Skin of body (tissue), 1 donor: ENCODE measurements at regions not wholly inside any gene's neighbourhood (a gene's known extent, or its start where the extent isn't known, plus 50 kb on each side); places are given as distances from the start of the nearest gene placed in this dataset.

Experiments used
- DNase-seq: peaks from one replicate; lab custom pipeline; 2025; lab: John Stamatoyannopoulos, UW

DNA sequence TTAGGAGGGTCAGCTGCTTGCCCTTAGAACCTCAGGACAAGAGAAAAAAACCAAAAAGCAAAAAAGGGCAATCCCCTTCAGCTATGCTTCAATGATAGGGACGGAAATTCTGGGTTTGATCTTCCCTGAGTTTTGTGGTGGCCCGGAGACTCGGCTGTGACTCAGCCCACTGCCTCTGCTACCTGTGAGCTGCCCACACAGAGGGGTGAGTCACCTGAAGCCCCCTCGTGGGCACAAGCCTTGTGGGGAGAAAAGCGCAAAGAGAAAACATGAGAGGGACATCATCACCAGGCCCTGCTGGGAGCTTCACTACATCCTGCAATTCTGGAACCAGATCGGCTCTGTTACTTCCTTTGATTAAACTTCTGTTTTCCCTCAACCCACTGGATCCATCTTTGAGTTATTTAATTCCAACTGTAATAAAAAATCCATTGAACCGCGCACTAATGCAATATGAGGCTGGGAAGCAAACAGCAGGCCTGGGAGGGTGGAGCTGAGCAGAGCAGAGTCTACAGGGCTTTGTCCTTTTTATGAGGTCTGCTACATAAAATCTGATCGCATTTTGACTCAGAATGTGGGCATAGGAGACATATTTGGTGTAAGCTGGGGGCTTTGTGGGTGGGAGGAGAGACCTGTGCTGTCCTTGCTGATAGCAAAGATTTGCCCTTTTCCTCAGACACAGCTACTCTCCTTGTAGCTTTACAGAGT lies 58.7 kb upstream of the STUM start:
- no peak for DNase-seq

DNA sequence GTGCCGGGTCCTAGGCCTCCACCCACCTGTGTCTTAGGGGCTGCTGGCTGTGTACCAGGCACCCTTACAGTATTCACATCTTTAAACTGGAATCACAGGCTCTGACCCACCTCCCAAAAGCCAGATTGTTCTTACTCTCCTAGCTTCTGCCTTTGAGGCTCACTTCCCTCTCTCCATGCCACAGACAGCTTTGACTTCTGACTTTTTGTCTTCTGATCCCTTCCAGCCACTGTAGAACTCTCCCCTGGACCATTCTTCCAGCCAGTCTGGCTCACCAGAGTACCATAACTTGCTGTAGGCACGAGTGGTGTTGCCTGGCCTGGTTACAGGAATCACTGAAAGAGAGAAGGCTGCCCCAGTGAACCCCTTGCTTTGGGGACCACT lies 58.1 kb upstream of the STUM start:
- no peak for DNase-seq

- no peak for DNase-seq
Observed at GRCh38 chr1:226491093-226491850, 57.3 kb upstream of the STUM start.

DNA sequence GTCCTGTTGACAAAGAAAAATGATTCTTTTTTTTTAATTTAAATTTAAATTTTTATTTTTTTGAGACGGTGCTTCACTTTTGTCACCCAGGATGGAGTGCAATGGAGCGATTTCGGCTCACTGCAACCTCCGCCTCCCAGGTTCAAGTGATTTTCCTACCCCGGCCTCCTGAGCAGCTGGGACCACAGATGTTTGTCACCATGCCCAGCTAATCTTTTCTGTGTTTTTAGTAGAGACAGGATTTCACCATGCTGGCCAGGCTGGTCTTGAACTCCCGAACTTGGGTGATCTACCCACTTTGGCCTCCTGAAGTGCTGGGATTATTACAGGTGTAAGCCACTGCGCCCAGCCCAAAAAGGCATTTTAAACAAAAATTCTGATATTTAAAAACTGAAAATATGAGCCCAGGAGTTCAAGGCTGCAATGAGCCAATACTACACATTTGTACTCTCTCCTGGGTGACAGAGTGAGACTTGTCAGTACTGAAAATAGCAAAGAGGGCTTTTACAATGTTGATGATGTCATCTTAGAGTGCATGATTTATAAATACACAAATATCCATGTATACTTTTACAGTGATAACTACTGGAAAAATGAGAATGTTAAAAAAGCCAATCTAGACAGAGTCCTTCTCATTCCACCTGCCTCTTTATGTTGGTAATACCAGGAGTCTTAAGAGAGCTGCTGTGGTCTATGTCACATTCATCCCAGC lies 56.0 kb upstream of the STUM start:
- DNase-seq = no peak

DNA sequence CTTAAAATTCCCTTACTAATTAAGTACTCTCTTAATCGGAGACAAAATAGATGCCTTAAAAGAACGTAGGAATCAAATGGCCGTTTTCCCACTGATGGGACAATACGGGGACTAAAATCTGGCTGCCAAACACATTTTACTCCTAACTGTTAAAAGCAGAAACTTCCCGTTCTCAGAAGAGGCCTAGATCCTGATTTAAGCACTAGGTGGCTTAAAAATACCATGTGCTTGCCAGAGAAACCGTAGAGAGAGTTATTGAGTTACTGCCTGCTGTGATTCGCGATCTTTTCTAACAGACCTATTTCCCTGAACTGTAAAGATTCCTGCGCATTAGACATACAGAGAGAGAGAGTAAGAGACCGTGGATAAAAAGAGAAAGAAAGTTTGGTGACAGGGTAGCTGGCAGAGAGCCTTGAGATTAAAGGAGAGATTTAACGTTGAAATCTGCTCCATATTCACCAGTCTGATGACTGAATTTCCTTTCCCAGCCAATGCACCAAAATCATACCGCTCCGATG lies 54.4 kb upstream of the STUM start:
- DNase-seq = no peak

DNA sequence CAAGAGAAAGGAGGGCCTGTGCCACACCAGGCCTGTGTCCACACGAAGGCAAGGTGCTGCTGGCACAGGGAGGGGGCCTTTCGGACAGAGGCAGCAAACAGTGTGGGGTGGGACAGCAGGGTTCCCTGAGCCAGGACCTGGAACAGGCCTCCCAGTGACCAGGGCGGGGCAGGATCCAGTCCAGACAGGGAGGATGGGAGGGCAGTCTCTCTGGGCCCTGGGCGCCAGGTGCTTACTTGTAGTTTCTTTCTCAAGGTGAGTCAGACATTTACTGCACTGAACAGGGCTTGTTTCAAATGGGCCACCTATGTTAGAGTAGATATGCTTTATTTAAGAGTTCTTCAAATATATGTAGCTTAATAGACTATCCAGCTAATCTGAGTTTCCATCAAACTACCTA lies 52.8 kb upstream of the STUM start:
- DNase-seq = no peak

DNA sequence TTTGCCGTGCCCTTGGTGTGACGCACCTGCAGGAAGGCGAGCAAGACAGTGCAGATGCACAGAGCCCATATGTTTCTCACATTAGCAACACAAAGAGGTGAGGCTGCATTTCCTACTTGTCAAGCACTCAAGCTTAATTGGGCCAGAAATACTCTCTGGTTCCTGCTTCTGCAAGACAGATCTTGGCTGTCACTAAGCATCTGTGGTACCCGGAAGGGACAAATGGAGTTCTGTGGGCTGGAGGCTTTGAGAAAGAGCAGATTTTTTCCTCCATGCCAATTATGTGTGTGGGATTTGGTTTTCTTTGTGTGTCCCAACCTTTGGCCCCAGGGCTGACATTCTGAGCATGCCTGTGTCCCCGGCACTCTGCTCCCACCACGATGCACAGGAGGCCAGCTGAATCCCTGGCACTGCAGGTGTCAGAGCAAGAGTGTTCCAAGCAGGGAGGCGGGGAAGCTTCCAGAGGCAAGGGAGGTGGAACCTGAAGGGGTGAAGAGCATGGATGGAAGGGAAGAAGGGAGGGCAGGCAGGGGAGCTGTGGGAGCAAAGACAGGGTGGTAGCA lies 52.0 kb upstream of the STUM start:
- no peak for DNase-seq

- DNase-seq = no peak
Observed at GRCh38 chr1:226497276-226497833, 51.2 kb upstream of the STUM start.

GRCh38 chr1:226497991-226498639 lies 50.4 kb upstream of the STUM start:
- DNase-seq = no peak

GRCh38 chr1:226498640-226499008 lies 49.9 kb upstream of the STUM start:
- no peak for DNase-seq
